IMR-90 (cell line): ENCODE measurements at regions not wholly inside any gene's neighbourhood (a gene's known extent, or its start where the extent isn't known, plus 50 kb on each side); places are given as distances from the start of the nearest gene placed in this dataset.

ENCODE experiments used
- ATAC-seq: fragments of 200-7000 bp; cut with Tn5 transposase; 2 replicates; pipeline ENCODE4 v1.9.1; 2020; ENCODE audit warnings: low read depth, mild to moderate bottlenecking, moderate library complexity
- BruUV-seq: library from RNA; stranded (reverse); fragments of 400-500 nt; replicated peaks from 2 replicates; lab custom pipeline; 2021; lab: Mats Ljungman, UMichigan
- CTCF ChIA-PET: fragments of 300-600 bp; formaldehyde crosslinking; extraction: SDS; loops from one replicate; lab custom pipeline; 2021; ENCODE audit warnings: antibody characterized with exemption; lab: Yijun Ruan, JAX
- POLR2A ChIA-PET: fragments of 300-600 bp; sonication (Branson Sonifier 250); formaldehyde crosslinking; loops from one replicate; lab custom pipeline; 2022; ENCODE audit warnings: antibody characterized with exemption; ENCODE audit not compliant: unreplicated experiment; lab: Charles Lee
- DNase-seq: peaks from one replicate; pipeline ENCODE4 v3.0.0; 2013
- H2AFZ ChIP-seq: replicated peaks from 2 replicates; pipeline ENCODE3; 2013; ENCODE audit warnings: low read length, mild to moderate bottlenecking; ENCODE audit not compliant: poor library complexity
- H2AK5ac ChIP-seq: 2 replicates; pipeline ENCODE4 v1.6.1; 2013; ENCODE audit warnings: low read depth, low read length, inconsistent platforms
- H2AK9ac ChIP-seq: replicated peaks from 2 replicates; pipeline ENCODE3; 2013; ENCODE audit warnings: mild to moderate bottlenecking, low read depth, low read length, moderate library complexity; ENCODE audit not compliant: poor library complexity
- H2BK120ac ChIP-seq: 2 replicates; pipeline ENCODE4 v1.6.1; 2013; ENCODE audit warnings: low read depth, low read length, inconsistent platforms
- H2BK15ac ChIP-seq: 3 replicates; pipeline ENCODE4 v1.6.1; 2013; ENCODE audit warnings: low read depth, low read length, inconsistent platforms
- H2BK20ac ChIP-seq: 2 replicates; pipeline ENCODE4 v1.6.1; 2013; ENCODE audit warnings: low read depth, mild to moderate bottlenecking, inconsistent platforms, low read length, moderate library complexity
- H2BK5ac ChIP-seq: 2 replicates; pipeline ENCODE4 v1.6.1; 2013; ENCODE audit warnings: mild to moderate bottlenecking, low read depth, low read length, inconsistent platforms; ENCODE audit not compliant: poor library complexity, severe bottlenecking
- H3K14ac ChIP-seq: replicated peaks from 2 replicates; pipeline ENCODE4 v1.6.1; 2013; ENCODE audit warnings: low read depth, low read length, inconsistent platforms
- H3K18ac ChIP-seq: 2 replicates; pipeline ENCODE4 v1.6.1; 2013; ENCODE audit warnings: low read depth, low read length, control low read depth
- H3K23ac ChIP-seq: 2 replicates; pipeline ENCODE4 v1.6.1; 2013; ENCODE audit warnings: low read depth, low read length, inconsistent platforms
- H3K27ac ChIP-seq: 2 replicates; pipeline ENCODE4 v1.5.1; 2013; ENCODE audit warnings: mild to moderate bottlenecking, control low read depth, low read length; ENCODE audit not compliant: insufficient read depth
- H3K27me3 ChIP-seq: 2 replicates; pipeline ENCODE4 v1.6.1; 2013; ENCODE audit warnings: low read length; ENCODE audit not compliant: control insufficient read depth, insufficient read depth
- H3K36me3 ChIP-seq: 2 replicates; pipeline ENCODE4 v1.6.1; 2013; ENCODE audit warnings: low read length, mixed read lengths; ENCODE audit not compliant: control insufficient read depth, insufficient read depth
- H3K4ac ChIP-seq: 2 replicates; pipeline ENCODE4 v1.6.1; 2013; ENCODE audit warnings: low read depth, low read length, inconsistent platforms
- H3K4me1 ChIP-seq: 2 replicates; pipeline ENCODE4 v1.6.1; 2013; ENCODE audit warnings: low read length, mixed read lengths; ENCODE audit not compliant: control insufficient read depth, insufficient read depth
- H3K4me2 ChIP-seq: 2 replicates; pipeline ENCODE4 v1.6.1; 2013; ENCODE audit warnings: low read depth, mild to moderate bottlenecking, control low read depth, low read length, moderate library complexity
- H3K4me3 ChIP-seq: 2 replicates; pipeline ENCODE4 v1.5.1; 2013; ENCODE audit warnings: low read depth, mild to moderate bottlenecking, control low read depth, low read length, moderate library complexity; ENCODE audit not compliant: insufficient read depth
- H3K56ac ChIP-seq: 2 replicates; pipeline ENCODE4 v1.6.1; 2013; ENCODE audit warnings: low read length, inconsistent platforms; ENCODE audit not compliant: insufficient read depth; ENCODE audit errors: extremely low read depth
- H3K79me1 ChIP-seq, 2 experiments: 2 replicates each; pipeline ENCODE4 v1.6.1; 2013; ENCODE audit warnings: low read length in 2 of 2, inconsistent platforms in 1 of 2, low read depth in 1 of 2
- H3K9ac ChIP-seq: 2 replicates; pipeline ENCODE4 v1.6.1; 2013; ENCODE audit warnings: low read depth, low read length, control low read depth
- H3K9me1 ChIP-seq: 2 replicates; pipeline ENCODE4 v1.6.1; 2013; ENCODE audit warnings: low read length, inconsistent platforms; ENCODE audit not compliant: insufficient read depth
- H3K9me3 ChIP-seq: 2 replicates; pipeline ENCODE4 v1.6.1; 2013; ENCODE audit warnings: low read length; ENCODE audit not compliant: control insufficient read depth, insufficient read depth
- H4K20me1 ChIP-seq: 2 replicates; pipeline ENCODE4 v1.6.1; 2013; ENCODE audit warnings: low read length, inconsistent platforms; ENCODE audit not compliant: insufficient read depth
- H4K5ac ChIP-seq: 2 replicates; pipeline ENCODE4 v1.6.1; 2013; ENCODE audit warnings: mild to moderate bottlenecking, low read depth, low read length, control low read depth
- H4K8ac ChIP-seq, 2 experiments: 2 replicates each; pipeline ENCODE4 v1.6.1; 2013; ENCODE audit warnings: low read depth in 2 of 2, low read length in 2 of 2, control low read depth in 1 of 2, inconsistent platforms in 1 of 2
- H4K91ac ChIP-seq: 2 replicates; pipeline ENCODE4 v1.6.1; 2013; ENCODE audit warnings: low read depth, low read length, inconsistent platforms; ENCODE audit not compliant: insufficient read depth
- CEBPB ChIP-seq: IDR thresholded peaks from 2 replicates; pipeline ENCODE4 v1.6.1; 2012; ENCODE audit warnings: low read depth, low read length, improper control_type of control experiment
- CHD1 ChIP-seq: IDR thresholded peaks from 2 replicates; pipeline ENCODE4 v1.6.1; 2012; ENCODE audit warnings: low read depth, low read length, improper control_type of control experiment
- FOS ChIP-seq: fragments of 150-350 bp; IDR thresholded peaks from 2 replicates; pipeline ENCODE4 v1.6.1; 2016; ENCODE audit warnings: low read depth, low read length
- MAFK ChIP-seq: IDR thresholded peaks from 2 replicates; pipeline ENCODE4 v1.6.1; 2012; ENCODE audit warnings: low read depth, low read length, improper control_type of control experiment
- MAZ ChIP-seq: IDR thresholded peaks from 2 replicates; pipeline ENCODE4 v1.6.1; 2012; ENCODE audit warnings: low read depth, mild to moderate bottlenecking, low read length, improper control_type of control experiment, moderate library complexity, borderline replicate concordance
- MXI1 ChIP-seq: IDR thresholded peaks from 2 replicates; pipeline ENCODE4 v1.6.1; 2012; ENCODE audit warnings: low read depth, mild to moderate bottlenecking, low read length, moderate library complexity, borderline replicate concordance
- NFE2L2 ChIP-seq: fragments of 150-350 bp; IDR thresholded peaks from 2 replicates; pipeline ENCODE4 v1.6.1; 2016; ENCODE audit warnings: low read depth, mild to moderate bottlenecking, low read length
- POLR2A ChIP-seq: IDR thresholded peaks from 2 replicates; pipeline ENCODE4 v1.6.1; 2012; ENCODE audit warnings: mild to moderate bottlenecking, low read depth, low read length
- RAD21 ChIP-seq: IDR thresholded peaks from 2 replicates; pipeline ENCODE4 v1.6.1; 2012; ENCODE audit warnings: low read length, improper control_type of control experiment
- RCOR1 ChIP-seq: IDR thresholded peaks from 2 replicates; pipeline ENCODE4 v1.6.1; 2012; ENCODE audit warnings: mild to moderate bottlenecking, low read length, improper control_type of control experiment; ENCODE audit not compliant: insufficient replicate concordance
- RFX5 ChIP-seq: IDR thresholded peaks from 2 replicates; pipeline ENCODE4 v1.8.0; 2012; ENCODE audit warnings: low read depth, mild to moderate bottlenecking, low read length, moderate library complexity
- SMC3 ChIP-seq: fragments of 150-350 bp; IDR thresholded peaks from 2 replicates; pipeline ENCODE4 v1.6.1; 2016; ENCODE audit warnings: low read depth, mild to moderate bottlenecking, antibody characterized with exemption, low read length, moderate library complexity
- WGBS, 2 experiments: methylation state at CpG; one replicate each; pipeline versions ENCODE4 v1.1.5 to v1.1.7; 2013; ENCODE audit warnings: missing lambda C conversion rate in 2 of 2; ENCODE audit not compliant: insufficient read length in 1 of 2; ENCODE audit errors: extremely low coverage in 2 of 2; 5-methylcytosine and 5-hydroxymethylcytosine counted together
- dilution Hi-C: fragments of 300-500 bp; cut with HindIII; formaldehyde crosslinking; loops from one replicate; pipeline ENCODE4 v1.14.3; 2018; ENCODE audit warnings: low sequenced_read_pairs; ENCODE audit not compliant: unreplicated experiment
- in situ Hi-C: fragments of 300-500 bp; cut with MboI; formaldehyde crosslinking; loops from 3 replicates; pipeline ENCODE4 v1.14.3; 2019; ENCODE audit warnings: low sequenced_read_pairs, inconsistent platforms, mixed read lengths
- intact Hi-C: fragments of 100-400 bp; cut with micrococcal nuclease; formaldehyde crosslinking; loops from 2 replicates; pipeline ENCODE4 v1.10.0; 2022
- TF ChIP-seq, protein P1 (sequence below): fragments of 150-350 bp; IDR thresholded peaks from 2 replicates; pipeline ENCODE4 v1.6.1; 2016; ENCODE audit warnings: low read depth, mild to moderate bottlenecking, low read length, moderate library complexity, borderline replicate concordance
- TF ChIP-seq, protein P2 (sequence below): fragments of 150-350 bp; IDR thresholded peaks from 2 replicates; pipeline ENCODE4 v1.6.1; 2017; ENCODE audit warnings: mild to moderate bottlenecking, antibody characterized with exemption, low read length, low read depth
- TF ChIP-seq, protein P3 (sequence below): conservative IDR thresholded peaks from 2 replicates; pipeline ENCODE4 v1.5.1; 2012; ENCODE audit warnings: mild to moderate bottlenecking, low read depth, low read length, improper control_type of control experiment

DNA sequence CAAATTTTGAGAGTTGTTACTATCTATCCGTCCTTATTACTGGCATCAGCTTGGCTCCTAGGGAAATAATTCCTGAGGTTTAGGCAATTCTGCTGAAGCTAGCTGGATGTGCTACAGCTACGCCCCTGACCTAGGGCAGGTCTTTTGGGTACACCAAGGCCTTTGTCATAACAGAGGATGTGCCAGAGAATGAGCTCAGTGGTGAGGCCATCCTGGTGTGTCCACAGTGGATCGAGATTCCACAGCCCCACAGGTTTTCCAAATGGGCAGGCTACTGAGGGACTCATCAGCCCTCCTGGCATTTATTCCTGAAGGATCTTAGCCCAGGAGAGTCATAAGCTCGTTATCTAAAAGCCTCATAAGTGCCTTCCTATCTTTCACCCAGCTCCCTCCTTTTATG lies 475.2 kb upstream of the USP24 start:
- H4K20me1 ChIP-seq: no peaks in the 10 kb centered on the region
- H2BK15ac ChIP-seq: peak overlapping the region; percentile 44; the same call in 1 of the 3 replicates
- H3K9me3 ChIP-seq: no peaks in the 10 kb centered on the region
- H2AK9ac ChIP-seq: no peak overlapping the region
- H3K27ac ChIP-seq: no peak overlapping the region
- 100% methylated on average over 1 of the region's 4 CpGs; no CpG with 5 or more reads in 1 of the 2 experiments for WGBS, 2 experiments
- peak overlapping the region; percentile 46 for H2BK20ac ChIP-seq
- no peak overlapping the region; the same call in 1 of the 2 replicates for H2AK5ac ChIP-seq
- H3K56ac ChIP-seq: no peak overlapping the region
- no peak overlapping the region for H3K9ac ChIP-seq
- H4K91ac ChIP-seq: peak overlapping the region; percentile 28
- TF ChIP-seq SMC3 (no peak), MXI1 (no peak), RAD21 (no peak), NFE2L2 (no peak), POLR2A (no peak), MAZ (no peak), CHD1 (no peak), MAFK (no peak), RCOR1 (no peak), FOS (no peak), CEBPB (no peak), RFX5 (no peak)
- TF ChIP-seq, protein P1, sequence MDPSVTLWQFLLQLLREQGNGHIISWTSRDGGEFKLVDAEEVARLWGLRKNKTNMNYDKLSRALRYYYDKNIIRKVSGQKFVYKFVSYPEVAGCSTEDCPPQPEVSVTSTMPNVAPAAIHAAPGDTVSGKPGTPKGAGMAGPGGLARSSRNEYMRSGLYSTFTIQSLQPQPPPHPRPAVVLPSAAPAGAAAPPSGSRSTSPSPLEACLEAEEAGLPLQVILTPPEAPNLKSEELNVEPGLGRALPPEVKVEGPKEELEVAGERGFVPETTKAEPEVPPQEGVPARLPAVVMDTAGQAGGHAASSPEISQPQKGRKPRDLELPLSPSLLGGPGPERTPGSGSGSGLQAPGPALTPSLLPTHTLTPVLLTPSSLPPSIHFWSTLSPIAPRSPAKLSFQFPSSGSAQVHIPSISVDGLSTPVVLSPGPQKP: no peak
- TF ChIP-seq, protein P2, sequence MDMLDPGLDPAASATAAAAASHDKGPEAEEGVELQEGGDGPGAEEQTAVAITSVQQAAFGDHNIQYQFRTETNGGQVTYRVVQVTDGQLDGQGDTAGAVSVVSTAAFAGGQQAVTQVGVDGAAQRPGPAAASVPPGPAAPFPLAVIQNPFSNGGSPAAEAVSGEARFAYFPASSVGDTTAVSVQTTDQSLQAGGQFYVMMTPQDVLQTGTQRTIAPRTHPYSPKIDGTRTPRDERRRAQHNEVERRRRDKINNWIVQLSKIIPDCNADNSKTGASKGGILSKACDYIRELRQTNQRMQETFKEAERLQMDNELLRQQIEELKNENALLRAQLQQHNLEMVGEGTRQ: no peak
- TF ChIP-seq, protein P3, sequence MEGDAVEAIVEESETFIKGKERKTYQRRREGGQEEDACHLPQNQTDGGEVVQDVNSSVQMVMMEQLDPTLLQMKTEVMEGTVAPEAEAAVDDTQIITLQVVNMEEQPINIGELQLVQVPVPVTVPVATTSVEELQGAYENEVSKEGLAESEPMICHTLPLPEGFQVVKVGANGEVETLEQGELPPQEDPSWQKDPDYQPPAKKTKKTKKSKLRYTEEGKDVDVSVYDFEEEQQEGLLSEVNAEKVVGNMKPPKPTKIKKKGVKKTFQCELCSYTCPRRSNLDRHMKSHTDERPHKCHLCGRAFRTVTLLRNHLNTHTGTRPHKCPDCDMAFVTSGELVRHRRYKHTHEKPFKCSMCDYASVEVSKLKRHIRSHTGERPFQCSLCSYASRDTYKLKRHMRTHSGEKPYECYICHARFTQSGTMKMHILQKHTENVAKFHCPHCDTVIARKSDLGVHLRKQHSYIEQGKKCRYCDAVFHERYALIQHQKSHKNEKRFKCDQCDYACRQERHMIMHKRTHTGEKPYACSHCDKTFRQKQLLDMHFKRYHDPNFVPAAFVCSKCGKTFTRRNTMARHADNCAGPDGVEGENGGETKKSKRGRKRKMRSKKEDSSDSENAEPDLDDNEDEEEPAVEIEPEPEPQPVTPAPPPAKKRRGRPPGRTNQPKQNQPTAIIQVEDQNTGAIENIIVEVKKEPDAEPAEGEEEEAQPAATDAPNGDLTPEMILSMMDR: no peak
- no peak overlapping the region for H2BK5ac ChIP-seq
- BruUV-seq: no TSS peak
- H3K9me1 ChIP-seq: peaks cover 9% of the 10 kb centered on the region
- H4K8ac ChIP-seq: no peak overlapping the region
- dilution Hi-C loops (no loop called here), intact Hi-C loops (no loop called here), in situ Hi-C loops (no loop called here)
- ChIA-PET POLR2A (no interaction called here), CTCF (interaction anchor here (1.4 kb wide), 1 partner anchor 21 kb away, joined by 3 read pairs; no protein-coding TSS in a partner anchor)
- peaks cover 12% of the 10 kb centered on the region for H3K4me1 ChIP-seq
- peak overlapping the region; percentile 27 for H2BK120ac ChIP-seq
- no peak overlapping the region for H3K23ac ChIP-seq
- H3K14ac ChIP-seq: 0 out of 2 replicates have a peak overlapping the region, but pooled peaks have one; percentile 46
- H3K4me3 ChIP-seq: no peak overlapping the region
- H3K4me2 ChIP-seq: no peak overlapping the region
- DNase-seq (no peak), ATAC-seq (no peak)
- H3K4ac ChIP-seq: peak overlapping the region; percentile 60
- H4K5ac ChIP-seq: peak overlapping the region; percentile 38; the same call in 1 of the 2 replicates
- H2AFZ ChIP-seq: no peak overlapping the region
- no peaks in the 10 kb centered on the region for H3K27me3 ChIP-seq
- no peaks in the 10 kb centered on the region for H3K79me1 ChIP-seq
- peak overlapping the region; percentile 34; the same call in 1 of the 2 replicates for H3K18ac ChIP-seq
- no peaks in the 10 kb centered on the region for H3K36me3 ChIP-seq
